ENCODE measurements at regions not wholly inside any gene's neighbourhood (a gene's known extent, or its start where the extent isn't known, plus 50 kb on each side); places are given as distances from the start of the nearest gene placed in this dataset.

GRCh38 chr4:28548594-28548993 is 1688.0 kb downstream of the STIM2 start:
- DNase-seq, result no peak

- DNase-seq, result no peak
Measured at GRCh38 chr4:28555866-28556265, 1695.2 kb downstream of the STIM2 start.

- DNase-seq, result no peak
Measured at GRCh38 chr4:28557755-28558154, 1697.1 kb downstream of the STIM2 start.

DNA sequence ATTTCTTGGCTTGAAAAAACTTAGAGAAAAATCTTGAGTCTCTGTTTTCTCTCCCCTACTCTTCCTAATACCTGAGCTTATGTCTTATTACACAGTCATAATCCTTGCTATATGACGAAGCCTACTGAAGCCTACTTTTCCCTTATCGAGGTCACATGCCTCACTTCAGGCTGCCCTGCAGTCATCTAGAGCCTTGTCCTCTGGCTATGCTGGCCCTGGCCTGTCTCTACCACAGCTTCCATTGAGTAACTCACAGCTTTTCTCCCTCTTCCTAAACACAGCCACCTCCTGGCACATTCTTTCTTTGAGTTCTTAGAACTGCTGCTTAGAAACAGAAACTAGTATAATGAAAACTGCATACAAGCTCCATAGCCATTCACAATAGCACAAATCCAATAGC is 1698.3 kb downstream of the STIM2 start:
- no peak for DNase-seq

GRCh38 chr4:28562913-28563312 is 1702.3 kb downstream of the STIM2 start:
- no peak for DNase-seq

DNA sequence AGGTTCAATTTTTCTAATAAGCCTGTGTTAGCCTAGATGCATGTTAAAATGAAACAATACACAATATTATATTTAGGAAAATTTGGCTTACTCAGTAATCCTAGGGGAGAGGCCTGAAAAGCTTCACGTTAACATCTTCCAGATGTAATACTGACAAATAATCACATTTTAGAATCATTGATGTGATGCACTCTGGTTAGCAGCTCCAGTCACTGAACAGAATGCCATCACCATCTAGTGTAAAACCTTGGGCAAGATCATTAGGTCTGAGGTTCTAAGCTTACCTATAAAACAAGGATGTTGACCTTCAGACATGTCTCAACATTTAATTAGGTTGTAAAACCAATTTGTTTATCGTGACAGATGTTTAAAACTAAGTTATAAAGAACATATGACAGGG is 1704.8 kb downstream of the STIM2 start:
- DNase-seq, result no peak

- DNase-seq, result no peak
Measured at GRCh38 chr4:28600958-28601357, 1740.3 kb downstream of the STIM2 start.

DNA sequence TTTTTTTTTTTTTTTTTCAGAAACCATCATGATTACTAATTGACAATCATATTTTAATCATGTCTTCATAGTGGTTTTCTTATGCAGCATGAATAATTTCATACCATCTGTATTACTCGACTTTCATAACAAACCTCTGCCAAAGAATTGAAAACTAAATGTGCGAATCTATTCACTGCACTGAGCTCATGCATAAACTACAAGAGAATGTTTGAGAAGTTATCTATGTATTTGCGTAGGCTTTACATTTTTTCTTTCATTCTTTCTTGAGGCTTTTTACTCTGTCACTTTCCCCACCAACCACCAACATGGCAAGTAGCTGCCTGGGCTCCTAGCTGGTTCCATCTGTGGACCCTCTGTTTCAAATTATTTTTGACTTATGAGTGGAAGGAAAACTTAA is 1761.0 kb downstream of the STIM2 start:
- DNase-seq, result no peak

DNA sequence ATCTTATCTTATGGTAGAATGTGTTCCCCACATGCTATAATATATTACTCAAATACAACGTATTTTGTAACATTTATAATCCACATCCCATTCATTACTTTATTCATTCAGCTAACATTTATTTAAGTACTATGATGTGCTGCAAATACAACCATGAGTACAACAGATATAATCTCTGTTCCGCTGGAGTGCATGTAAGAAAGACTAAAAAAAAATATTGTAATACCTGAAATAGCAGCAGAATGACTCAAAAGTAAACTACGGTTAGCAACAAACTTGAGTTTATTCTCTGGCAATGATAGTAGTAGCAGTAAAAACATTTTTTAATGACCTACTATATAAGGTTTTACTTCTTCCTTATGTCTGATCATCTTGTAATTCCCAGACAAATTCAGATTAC is 1776.3 kb downstream of the STIM2 start:
- no peak for DNase-seq

GRCh38 chr4:28639747-28640146 is 1779.1 kb downstream of the STIM2 start:
- no peak for DNase-seq

- DNase-seq, result no peak
Measured at GRCh38 chr4:28654618-28655017, 1794.0 kb downstream of the STIM2 start.

DNA sequence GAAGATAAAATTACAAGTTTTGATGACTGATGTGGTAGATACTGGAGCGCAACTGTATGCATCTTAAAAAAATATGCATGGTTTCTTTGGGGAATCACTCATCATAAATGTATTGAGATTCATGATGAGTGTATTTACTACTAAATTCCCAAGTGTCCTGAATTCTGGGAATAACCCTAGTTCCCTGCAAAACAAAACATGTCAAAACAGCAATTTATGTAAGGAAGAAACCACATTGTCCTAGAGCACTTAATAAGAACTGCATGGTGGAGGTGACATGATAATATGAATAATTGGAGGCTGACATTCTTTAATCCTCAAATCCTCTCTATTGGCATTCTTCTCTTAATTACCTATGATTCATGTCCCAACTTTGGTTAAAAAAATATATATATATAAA is 1804.7 kb downstream of the STIM2 start:
- DNase-seq, result no peak

DNA sequence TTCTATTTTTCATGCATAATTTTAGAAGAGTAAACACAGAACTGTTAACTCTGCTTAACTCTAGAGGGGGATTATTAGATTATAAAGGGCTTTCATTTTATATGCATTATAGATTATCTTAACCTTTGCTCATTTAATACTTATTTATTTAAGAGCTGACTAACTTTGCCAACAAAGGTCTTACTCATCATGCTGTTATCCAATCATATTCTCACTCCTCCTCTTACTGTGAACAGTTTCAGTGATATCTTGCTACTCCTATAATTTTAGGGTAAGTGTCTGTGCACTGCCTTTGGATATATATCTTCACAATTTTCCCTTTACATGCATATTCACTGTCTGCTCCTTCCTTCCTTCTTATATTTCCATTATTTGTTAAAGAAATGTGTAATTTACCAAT is 1814.9 kb downstream of the STIM2 start:
- DNase-seq, result no peak

GRCh38 chr4:28677808-28678207 is 1817.2 kb downstream of the STIM2 start:
- no peak for DNase-seq

DNA sequence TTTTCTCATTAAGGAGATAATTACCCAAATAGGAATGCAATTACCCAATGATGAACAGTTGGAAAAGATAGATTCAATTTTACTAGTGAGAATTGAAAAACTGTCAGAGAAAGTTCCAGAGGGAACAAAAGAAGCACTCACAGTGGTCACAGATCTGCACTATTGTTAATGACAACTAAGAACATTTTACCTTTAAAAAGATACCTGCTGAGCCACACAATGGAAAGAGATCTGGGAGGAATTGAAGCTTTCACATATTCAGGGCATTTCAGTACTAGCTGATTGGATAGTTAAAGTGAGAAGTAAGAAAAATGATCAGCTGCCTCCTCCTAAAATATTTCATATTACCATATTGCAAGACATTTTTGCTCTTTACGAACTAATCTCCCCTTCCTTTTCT is 1822.2 kb downstream of the STIM2 start:
- no peak for DNase-seq

DNA sequence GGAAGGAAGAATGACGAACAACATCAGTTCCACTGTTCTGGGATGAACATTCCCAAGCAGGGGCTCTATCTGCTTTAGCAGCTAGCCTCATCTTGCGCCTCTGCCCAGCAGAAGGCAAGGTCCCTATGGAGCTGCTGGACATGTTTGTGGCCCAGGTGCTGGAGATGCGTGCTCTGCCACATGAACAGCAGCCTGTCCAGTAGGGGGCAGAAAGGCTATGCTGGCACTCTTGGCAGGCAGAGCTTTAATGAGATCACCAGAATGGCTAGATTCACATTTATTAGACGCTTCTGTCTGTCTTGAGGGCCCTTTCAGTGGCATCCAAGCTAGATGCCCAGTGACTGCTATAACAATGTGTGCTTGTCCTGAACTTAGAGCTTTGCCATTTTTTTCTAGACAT is 1826.0 kb downstream of the STIM2 start:
- peak in 1 of 2 experiments; percentile 34 for DNase-seq

DNA sequence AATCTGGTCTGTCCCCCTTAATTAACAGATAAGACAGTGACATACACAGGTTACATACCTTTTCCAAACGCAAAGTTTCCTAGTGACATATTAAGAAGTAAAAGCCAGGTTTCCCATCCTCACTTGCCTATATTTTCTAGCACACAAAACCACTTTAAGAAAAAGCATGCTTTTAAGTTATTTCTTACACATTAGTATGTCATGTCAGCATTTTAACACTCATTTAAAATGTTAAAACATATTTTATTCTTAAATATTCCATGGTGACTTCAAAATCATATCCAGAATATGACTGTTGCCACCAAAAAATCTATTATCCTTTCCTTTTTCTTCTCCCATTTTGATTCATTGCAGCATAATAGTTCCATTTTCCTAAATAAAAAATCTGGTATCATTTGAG is 1830.2 kb downstream of the STIM2 start:
- DNase-seq, result no peak

GRCh38 chr4:28702571-28702970 is 1841.9 kb downstream of the STIM2 start:
- no peak for DNase-seq

DNA sequence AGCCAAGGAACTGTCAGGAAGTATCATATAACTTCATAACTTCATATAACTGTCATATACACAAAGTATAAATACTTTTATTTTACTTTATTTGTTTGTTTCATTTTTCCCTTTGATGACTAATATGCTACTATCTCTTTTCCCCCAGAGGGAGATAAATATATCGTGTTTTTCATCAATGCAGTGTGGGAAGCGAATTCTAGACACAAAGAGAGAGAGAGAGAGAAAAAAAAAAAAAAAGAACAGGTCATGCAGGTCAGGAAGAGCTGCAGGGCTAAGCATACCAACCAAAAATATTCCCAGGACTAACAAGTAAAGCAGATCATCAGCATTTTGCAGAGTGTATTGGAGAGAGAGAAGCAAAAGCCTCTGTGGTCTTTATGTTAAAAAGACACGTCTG is 1849.2 kb downstream of the STIM2 start:
- no peak for DNase-seq

DNA sequence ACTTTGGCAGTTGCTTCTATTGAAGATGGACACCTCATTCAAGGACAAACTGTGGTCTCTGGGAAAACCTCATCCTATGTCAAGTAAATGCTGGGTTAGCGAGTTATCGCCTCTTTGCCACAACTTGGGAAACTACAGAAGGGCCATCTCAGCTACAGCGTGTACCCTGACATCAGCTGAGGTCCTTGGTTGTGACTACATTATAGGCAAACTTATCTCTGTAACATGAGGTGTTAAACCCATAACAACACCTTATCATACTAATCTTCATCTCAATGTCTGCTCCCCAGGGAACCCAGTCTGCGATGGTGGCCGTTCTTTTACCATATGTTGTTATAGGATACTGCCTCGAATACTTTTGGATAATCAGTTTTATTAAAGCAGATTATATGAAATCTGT is 1862.7 kb downstream of the STIM2 start:
- no peak for DNase-seq

DNA sequence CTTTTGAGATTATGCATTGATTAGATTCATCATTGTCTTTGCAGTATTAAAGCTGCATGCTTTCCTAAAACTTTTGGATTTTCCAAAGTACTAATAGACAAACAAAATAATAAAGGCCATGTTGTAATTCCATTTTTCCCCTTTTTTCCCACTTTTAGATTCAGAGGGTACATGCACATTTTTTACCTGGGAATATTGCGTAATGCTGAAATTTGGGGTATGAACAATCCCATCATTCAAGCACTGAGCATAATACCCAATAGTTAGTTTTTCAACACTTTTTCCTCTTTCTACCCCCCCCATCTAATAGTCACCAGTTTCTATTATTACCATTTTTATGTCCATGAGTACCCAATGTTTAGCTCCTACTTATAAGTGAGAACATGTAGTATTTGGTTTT is 1863.6 kb downstream of the STIM2 start:
- DNase-seq, result no peak

DNA sequence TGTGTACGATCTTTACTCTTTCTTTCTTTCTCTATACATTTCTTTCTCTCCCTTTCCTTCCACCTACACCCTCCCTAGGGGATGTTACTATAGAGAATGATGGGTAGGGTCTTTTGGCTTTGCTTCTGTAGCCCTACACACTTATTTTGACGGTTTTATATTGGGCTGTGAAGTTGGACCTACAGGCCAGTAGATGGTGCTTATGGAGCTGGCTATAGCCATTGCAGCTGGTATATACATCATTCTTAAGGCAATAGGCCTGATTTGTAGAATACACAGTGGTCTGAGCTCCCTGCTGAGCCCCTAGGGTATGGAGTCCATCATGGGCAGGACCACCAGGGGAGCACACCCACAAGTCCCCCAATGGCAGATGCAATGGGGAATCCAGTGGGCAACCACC is 1869.7 kb downstream of the STIM2 start:
- DNase-seq, result no peak

GRCh38 chr4:28744066-28744465 is 1883.4 kb downstream of the STIM2 start:
- no peak for DNase-seq

DNA sequence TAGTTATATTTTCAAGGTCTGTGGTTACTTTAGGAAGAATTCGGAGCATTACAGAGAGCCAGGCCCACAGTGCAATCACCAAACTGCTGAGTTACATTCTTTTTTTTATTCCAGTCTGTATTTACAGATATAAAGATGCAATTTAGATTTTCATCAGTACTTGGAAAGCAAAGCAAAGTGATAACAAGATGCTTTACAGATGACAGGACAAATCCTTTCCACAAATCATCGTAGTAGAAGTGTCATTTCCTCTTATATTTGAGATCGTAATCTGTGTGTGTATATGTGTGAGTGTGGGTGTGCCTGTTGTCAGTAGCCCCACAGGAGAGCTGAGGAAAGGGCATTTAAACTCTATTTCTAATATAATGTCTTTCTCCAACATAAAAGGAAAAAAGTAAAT is 1893.7 kb downstream of the STIM2 start:
- no peak for DNase-seq

DNA sequence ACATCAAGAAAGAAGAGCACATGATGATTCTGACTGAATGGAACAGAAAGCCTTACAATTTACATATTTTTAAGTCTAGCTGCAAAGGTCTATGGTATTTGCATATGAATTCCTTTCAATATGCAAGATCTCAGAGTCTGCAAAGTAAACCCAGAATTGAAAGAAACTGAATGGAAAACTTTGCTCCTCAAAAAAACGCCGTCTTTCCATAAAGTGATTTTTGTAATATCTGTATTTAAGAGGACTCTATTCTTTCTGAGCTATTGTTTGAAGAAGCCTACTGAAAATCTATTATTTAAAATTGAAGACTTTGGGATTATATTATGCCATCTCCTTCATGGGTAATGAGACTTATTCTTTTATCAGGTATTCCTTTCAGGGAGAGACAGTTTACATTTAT is 1894.4 kb downstream of the STIM2 start:
- no peak for DNase-seq

GRCh38 chr4:28759064-28759463 is 1898.4 kb downstream of the STIM2 start:
- no peak for DNase-seq
